ENCODE measurements at regions not wholly inside any gene's neighbourhood (a gene's known extent, or its start where the extent isn't known, plus 50 kb on each side); places are given as distances from the start of the nearest gene placed in this dataset.

GRCh38 chr9:29174136-29174535, 1600.9 kb upstream of the C9orf72 start:
- no peak for TF ChIP-seq POLR2A (IDR thresholded peaks at IDR 0.05)
- no peak for TF ChIP-seq CTCF (IDR thresholded peaks at IDR 0.05)

Data from thyroid gland (tissue), 4 donors.